Activated T-cell treated with anti-CD3 and anti-CD28 coated beads for 1 hour (primary cell): ENCODE measurements at regions not wholly inside any gene's neighbourhood (a gene's known extent, or its start where the extent isn't known, plus 50 kb on each side); places are given as distances from the start of the nearest gene placed in this dataset.

Experiments
- DNase-seq: peaks from one replicate; pipeline ENCODE4 v3.0.0-alpha.2; 2020; ENCODE audit warnings: low read depth

GRCh38 chr15:77557564-77557963 lies 75.1 kb downstream of the LINGO1 start:
- no peak for DNase-seq

DNA sequence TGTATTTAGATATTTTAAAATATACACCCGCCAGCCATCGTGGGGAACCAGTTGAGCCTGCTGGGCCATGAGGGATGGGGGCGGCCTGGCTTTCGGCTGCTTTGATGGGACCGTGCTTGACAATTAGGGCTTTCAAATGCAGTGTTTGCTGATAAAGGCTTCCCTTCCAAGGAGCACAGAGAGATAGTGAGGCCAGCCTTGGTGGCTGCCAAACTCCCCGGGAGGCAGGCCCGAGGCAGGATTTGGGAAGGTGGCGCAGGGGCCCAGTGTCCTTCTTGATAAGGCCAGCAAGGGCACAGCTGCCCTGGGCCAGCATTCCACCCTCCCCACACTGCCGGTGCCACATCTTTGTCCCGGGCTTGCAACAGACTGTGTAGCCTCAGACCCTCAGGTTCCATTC lies 75.6 kb downstream of the LINGO1 start:
- no peak for DNase-seq

GRCh38 chr15:77556622-77557021 lies 76.1 kb downstream of the LINGO1 start:
- DNase-seq = no peak

DNA sequence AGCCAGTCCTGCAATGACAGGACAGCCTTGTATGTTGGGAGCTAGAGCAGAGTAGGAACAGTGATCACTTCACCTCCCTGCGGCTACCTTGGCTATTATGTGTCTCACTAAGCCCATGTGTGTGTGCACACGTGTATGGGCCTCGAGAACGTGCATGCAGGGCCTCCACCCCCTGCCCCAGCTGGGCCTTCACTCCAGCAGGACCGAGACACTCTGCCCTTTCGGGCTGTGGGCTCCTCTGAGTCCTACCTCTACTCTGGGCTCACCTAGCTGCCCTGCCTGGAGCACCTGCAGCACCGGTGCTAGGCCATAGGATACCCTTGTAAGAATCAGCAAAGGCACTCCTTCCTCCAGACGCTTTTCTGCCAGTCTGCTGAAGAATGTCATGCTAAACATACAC lies 77.5 kb downstream of the LINGO1 start:
- DNase-seq = no peak

DNA sequence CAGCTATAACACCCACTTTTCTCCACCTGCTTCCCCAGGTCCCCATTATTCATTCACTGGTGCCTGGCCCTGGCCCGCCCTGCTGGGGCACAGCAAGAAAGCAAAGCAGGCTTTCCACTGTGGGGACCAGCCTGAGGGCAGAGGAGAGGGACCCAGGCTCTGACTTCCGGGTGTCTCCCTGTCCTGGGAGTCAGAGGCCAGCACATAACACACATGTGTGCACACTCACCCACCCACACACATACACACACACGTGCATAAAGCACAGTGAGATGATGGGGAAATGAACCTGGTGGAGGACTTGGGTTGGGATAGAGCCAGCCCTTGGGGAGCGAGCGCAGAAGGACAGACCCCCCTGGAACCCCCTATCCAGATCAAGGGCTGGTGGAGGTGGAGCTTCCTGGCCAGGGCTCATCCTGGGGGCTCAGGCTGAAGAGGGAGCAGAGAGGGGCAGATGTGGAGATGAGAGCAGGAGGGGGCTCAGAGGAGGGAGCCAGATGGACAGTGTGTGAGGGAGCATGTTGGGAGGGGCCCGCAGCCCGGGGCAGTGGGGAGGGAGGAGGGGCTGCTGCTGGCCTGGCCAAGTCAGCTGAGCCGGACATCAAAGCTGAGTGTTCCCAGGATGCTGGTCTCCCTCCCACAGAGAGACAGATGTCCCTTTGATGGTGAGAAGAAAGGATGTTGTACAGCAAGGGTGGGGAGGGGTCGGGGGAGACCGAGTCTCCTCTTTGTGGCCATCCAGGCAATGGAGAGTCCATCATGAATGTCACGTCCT lies 78.2 kb downstream of the LINGO1 start:
- DNase-seq = no peak

- DNase-seq = no peak
Measured at GRCh38 chr15:77553695-77554094, 79.0 kb downstream of the LINGO1 start.

- DNase-seq = no peak
Measured at GRCh38 chr15:77553257-77553656, 79.5 kb downstream of the LINGO1 start.

DNA sequence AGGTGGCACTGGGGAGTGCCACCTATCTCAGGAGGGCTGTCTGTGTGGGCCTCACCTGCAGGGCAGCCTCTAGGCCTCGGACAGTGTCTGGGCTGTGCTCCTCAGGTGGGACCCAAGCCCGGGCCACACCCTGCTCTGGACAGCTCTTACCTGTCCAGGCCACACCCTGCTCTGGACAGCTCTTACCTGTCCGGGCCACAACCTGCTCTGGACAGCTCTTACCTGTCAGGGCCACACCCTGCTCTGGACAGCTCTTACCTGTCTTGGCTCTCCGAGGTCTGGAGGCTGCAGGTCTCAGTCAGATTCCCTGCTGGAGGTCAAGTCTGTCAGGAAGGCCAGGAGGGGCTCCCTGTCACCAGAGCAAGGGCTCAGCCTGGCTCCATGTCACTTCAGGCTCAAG lies 80.6 kb downstream of the LINGO1 start:
- DNase-seq = no peak

GRCh38 chr15:77550301-77551251 lies 82.1 kb downstream of the LINGO1 start:
- no peak for DNase-seq

GRCh38 chr15:77549576-77550288 lies 83.0 kb downstream of the LINGO1 start:
- DNase-seq = no peak

GRCh38 chr15:77548589-77549557 lies 83.8 kb downstream of the LINGO1 start:
- DNase-seq = no peak

GRCh38 chr15:77547801-77548588 lies 84.7 kb downstream of the LINGO1 start:
- DNase-seq = no peak

GRCh38 chr15:77546870-77547269 lies 85.8 kb downstream of the LINGO1 start:
- DNase-seq = no peak

DNA sequence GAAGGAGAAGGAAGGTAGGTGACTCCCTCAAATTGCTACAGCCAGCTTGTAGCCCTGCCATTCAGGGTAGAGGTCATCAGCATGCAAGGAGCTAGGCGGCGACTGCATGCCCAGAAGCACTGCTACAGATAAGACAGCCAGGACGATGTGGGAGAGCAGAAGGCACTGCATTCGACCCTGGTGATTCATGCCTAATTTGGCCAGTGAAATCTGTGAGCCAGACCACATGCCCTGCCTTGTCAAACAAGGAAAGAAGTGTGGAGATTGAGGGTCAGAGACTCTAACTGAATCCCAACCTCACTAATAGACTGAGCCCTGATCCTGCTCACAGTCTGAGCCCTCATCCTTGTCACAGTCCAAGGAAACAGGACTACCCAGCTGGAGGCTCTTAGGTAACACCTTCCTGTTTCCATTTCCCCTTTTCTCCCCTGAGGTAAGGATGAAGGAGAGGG lies 86.6 kb downstream of the LINGO1 start:
- DNase-seq = no peak

DNA sequence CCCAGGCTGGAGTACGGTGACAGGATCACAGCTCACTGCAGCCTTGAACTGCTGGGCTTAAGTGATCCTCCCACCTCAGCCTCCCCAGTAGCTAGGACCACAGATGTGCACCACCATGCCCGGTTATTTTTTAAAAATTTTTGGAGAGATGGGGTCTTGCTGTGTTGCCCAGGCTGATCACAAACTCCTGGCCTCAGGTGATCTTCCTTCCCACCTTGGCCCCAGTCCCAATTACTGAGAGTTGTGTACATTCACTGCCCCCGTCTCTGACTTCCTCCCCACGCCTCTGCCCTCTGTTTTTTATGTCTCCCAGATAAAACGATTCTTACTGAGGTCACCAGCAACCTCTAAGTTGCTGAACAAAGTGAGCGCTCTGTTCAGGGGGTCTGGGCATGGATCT lies 87.7 kb downstream of the LINGO1 start:
- DNase-seq = no peak

DNA sequence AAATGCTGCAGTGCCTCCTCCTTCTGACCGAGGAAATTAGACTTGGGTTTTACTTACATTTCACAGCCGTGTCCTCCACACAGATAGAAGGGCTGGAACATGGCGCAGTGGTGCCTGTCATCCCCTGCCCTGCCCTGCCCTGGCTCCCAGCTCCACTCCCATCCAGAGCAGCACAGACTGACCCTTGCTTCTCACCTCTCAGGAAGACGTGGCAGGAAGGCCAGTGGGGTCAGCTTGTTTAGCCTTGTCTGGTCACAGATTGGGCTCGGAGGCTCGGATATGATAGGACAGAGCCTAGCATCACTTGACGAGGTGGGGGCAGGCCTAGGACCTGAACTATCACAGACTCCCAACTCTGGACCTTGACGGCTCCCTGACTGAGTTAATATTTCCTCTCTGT lies 88.5 kb downstream of the LINGO1 start:
- DNase-seq = no peak

- peak; percentile 69 for DNase-seq
Measured at GRCh38 chr15:77543159-77543882, 89.4 kb downstream of the LINGO1 start.

DNA sequence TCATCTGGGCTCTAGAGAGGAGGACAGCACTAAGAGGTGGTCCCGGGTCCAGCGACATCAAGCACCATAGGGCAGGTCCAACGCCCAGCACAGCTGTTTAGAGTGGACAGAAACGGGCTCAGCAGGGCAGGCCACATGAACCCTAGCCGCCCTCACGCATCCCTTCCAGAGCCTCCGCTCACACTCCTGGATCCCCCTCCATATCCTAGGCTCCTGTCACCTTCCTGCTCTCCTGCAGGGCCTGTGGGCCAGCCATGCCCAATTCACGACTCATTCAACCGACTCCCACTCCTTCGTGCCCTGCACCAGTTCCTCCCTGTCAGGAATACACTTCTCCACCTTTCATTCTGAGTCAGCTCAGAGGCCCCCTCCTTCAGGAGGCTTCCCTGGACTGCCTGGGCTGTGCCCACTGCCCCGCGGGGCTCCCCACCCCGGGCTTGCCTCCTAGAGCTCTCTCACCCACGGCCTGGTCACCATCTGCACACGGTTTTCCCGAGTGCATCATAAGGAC lies 90.2 kb downstream of the LINGO1 start:
- no peak for DNase-seq

DNA sequence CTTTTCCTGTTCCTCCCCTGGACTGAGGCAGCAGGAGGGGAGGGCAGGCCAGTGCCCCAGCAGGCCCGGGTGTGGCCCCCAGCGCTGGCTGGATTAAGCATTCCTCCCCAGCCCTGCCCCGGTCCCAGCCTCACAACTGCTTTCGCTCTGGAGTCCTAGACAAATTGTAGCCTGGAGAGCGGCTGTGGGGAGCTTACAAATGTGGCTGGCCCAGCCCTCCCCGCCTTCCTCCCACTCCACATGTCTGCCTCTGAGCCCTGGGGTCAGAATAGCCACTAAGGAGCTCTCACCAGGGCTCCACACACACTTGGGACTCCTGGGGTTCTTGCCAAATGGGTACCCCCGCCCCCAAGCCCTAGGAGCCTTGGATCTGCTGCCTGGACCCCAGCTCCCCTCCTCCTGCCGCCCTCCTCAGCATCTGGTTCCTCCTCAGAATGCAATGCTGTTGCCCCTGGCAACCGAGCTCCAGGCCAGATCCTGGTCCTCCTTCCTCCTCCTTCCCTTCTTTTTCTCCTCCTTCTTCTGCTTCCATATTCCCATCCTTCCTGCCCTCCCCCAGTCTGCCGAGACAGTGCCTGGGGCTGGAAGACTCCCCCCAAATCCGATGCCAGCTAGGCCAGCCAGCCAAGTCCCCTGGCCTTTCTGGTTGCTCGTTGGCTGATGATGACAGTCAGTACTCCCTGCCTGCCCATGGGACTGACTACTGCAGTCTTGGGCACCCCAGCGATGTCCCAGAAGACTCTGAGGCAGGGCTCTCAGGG lies 91.1 kb downstream of the LINGO1 start:
- DNase-seq = no peak
